HS-27A (cell line): ENCODE measurements at regions not wholly inside any gene's neighbourhood (a gene's known extent, or its start where the extent isn't known, plus 50 kb on each side); places are given as distances from the start of the nearest gene placed in this dataset.
"Not testable (repeated sequence)": the region's sequence is repeated elsewhere in the genome, so short reads cannot be mapped to it uniquely, and the experiment has no call there.

Experiments
- DNase-seq: peaks from one replicate; pipeline ENCODE4 v3.0.0-alpha.2; 2012; ENCODE audit warnings: low read depth, missing footprints

GRCh38 chr3:163185721-163186350 lies 1689.2 kb downstream of the OTOL1 start:
- DNase-seq, result no peak

- DNase-seq, result no peak
Measured at GRCh38 chr3:163175970-163176369, 1679.4 kb downstream of the OTOL1 start.

DNA sequence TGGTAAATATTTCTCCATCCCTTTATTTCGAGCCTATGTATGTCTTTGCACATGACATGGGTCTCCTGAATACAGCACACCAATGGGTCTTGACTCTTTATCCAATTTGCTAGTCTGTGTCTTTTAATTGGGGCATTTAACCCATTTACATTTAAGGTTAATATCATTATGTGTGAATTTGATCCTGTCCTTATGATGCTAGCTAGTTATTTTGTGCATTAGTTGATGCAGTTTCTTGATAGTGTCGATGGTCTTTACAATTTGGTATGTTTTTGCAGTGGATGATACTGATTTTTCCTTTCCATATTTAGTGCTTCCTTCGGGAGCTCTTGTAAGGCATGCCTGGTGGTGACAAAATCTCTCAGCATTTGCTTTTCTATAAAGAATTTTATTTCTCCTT lies 1675.9 kb downstream of the OTOL1 start:
- DNase-seq, result not testable (repeated sequence)

- no peak for DNase-seq
Measured at GRCh38 chr3:163166197-163166596, 1669.6 kb downstream of the OTOL1 start.

DNA sequence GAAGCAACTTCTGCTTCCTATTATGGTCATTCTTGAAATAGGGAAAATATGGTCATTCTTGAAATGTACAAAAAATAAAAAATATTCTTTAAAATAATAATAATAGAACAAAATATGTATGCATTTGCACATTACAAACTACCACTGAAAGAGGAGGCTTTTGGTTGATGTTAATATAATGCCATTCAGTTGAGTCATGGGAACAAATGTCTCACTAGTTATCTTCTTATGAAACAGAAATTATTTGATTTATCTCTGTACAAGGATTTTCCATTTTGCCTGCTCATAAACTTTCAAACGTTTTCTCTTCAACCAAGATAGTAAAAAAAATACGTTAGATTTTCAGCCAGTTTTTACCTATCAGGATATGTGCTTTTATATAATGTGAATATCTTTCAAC lies 1662.7 kb downstream of the OTOL1 start:
- no peak for DNase-seq

DNA sequence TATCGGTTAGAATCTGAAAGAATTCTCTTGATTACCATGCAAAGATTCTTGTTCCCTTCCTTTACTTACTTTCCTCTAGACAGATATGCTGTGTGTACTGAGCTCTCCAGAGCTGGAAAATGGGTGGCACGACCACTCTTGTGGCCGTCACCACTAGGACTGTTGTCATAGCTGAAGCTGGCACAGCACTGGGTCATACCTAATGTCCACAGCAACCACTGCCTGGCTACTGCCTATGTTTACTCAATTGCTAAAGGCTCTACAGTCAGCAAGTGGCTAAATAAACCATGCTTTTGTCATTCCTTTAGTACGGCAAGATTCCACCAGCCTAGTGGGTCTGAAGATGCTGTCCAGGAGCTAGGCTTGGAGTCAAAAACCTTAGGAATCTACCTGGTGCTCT lies 1643.0 kb downstream of the OTOL1 start:
- DNase-seq, result no peak

- no peak for DNase-seq
Measured at GRCh38 chr3:163138258-163138657, 1641.7 kb downstream of the OTOL1 start.

GRCh38 chr3:163132111-163132510 lies 1635.5 kb downstream of the OTOL1 start:
- DNase-seq, result no peak

- no peak for DNase-seq
Measured at GRCh38 chr3:163129287-163129686, 1632.7 kb downstream of the OTOL1 start.

DNA sequence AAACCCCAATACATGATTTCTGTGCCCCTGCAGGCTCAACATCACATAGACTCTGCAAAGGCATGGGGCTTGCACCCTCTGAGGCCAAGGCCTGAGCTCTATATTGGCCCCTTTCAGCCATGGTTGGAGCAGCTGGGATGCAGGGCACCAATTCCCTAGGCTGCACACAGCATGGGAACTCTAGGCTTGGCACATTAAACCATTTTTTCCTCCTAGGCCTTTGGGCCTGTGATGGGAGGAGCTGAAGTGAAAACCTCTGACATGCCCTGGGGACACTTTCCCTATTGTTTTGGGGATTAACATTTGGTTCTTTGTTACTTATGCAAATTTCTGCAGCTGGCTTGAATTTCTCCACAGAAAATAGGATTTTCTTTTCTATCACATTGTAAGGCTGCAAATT lies 1629.5 kb downstream of the OTOL1 start:
- DNase-seq, result no peak
